Stimulated activated CD4-positive, alpha-beta T cell treated with anti-CD3 and anti-CD28 coated beads, Interleukin-4, amount 100 ng/mL, for 4 hours (primary cell): ENCODE measurements at regions not wholly inside any gene's neighbourhood (a gene's known extent, or its start where the extent isn't known, plus 50 kb on each side); places are given as distances from the start of the nearest gene placed in this dataset.

Source experiments
- DNase-seq, 2 experiments: peaks; one replicate each; pipeline ENCODE4 v3.0.0-alpha.2; 2020

DNA sequence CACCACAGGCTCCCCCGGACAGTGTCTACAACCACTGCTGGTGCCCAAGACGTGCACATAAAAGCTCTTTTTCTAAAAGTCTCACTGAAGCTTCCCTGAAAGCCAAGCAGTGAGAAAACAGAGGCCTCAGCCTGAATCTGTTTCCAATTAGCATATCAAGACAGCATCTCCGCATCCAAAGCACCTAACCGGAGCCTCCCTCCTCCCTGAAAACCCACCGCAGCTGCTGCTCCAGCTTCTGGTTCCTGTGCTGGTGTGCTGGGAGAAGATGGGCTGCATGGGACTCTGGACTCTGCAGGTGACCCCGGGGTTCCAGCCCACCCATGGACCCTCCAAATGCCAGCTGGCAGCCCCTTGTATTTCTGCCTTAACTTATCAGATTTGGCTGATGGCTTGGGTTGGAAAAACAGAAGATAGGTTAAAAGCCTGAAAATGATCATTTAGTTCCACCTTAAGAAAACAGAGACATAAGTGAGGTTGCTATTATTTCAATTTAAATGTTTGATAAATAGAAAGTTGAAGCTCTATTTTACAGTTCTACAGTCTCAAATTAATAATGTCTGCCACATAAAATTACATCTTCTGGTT lies 103.3 kb downstream of the TMEM18 start:
- no peak for DNase-seq

DNA sequence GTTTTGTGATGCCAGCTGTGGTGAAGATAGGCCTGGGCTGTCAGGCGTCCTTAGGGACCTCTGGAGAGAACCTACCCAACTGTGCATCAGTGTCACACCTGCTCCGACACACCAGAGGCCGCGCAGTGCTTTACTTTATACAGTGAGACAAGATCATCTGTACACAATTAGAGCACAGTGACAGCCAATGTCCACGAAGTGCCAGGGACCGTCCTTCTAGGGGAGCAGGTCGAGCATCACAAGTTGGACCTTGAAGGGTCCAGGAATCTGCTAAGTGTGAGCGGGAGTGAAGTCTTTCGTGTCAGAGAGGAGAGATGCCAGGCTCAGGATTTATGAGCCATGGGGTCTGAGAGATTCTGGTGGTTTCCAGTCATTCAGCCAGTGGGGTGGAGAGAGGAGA lies 104.2 kb downstream of the TMEM18 start:
- DNase-seq, result no peak

DNA sequence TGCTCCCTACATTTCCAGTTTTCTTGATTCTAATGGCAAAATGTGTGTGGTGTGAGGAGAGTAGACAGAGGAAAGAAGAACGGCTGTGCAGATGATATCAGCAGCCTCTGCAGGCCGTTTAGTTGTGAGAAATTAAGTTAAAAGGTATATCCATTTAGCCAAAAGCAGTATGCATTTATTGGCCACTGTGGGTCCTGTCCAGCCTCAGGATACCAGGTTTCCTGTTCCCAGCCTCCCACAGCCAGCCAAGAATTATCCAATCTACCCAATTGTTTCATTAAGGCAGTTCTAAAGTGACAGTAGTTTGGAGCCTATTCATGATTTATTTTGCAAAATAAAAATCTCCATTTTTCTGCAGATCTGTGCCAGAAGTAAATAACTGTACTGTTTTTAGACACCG lies 107.5 kb downstream of the TMEM18 start:
- no peak for DNase-seq

GRCh38 chr2:568639-569235 lies 108.5 kb downstream of the TMEM18 start:
- no peak for DNase-seq

GRCh38 chr2:567865-568638 lies 109.2 kb downstream of the TMEM18 start:
- no peak for DNase-seq

DNA sequence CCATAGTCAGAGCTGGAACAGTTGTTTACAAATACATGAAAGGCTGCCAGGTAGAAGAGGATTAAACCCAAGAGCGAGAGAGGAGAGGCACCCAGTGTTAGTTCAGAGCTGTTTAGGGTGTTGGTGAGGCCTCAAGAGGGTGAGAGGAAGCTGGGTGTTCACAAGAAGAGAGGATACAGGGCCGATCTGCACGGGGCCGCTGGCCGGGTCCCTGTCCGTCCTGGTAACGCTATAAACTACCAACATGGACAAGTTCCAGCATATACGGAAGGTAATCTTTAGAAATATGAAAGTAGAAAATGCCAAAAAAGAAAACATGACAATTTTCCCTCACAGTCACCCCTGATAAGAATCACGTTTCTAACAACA lies 109.7 kb downstream of the TMEM18 start:
- DNase-seq, result no peak

DNA sequence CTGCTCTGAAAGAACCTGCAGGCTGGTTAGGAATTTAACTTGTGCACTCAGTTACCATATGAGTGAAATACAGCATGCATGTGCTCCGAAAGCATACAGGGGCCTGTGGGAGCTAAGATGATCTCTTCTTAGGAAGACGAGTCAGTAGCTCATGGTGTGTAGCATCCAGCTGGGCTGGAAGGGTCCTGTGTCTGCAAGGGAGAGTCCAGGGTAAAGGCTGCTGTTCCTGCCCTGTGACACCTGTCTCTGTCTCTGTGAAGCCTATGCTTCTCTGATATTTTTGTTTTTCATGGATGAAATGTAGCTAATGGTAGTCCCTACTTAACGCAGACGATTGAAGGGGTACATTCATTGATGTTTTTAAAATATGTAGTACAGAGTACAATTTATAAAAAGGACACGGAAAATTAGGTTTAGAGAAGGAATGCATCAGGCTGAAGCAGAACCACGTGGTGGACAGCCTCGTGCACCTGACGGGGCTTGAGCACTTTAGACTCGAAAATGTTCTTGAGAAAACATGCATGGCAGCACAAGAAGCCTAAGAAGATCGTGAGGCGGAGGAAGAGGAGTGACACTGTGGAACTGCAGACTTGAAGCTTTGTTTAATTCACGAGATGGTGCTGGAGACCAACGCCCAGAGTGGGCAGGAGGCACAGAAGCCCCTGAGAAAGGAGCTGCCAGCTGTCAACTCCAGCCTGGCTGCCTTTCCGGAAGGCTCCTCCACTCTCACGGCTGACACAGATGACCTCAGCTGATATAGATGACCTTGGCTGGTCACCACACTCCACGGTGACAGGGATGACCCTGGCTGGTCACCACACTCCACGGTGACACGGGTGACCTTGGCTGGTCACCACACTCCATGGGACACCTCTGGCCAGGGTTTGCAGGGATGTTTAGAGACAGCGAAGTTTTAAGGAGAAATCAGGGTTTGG lies 110.6 kb downstream of the TMEM18 start:
- no peak for DNase-seq

DNA sequence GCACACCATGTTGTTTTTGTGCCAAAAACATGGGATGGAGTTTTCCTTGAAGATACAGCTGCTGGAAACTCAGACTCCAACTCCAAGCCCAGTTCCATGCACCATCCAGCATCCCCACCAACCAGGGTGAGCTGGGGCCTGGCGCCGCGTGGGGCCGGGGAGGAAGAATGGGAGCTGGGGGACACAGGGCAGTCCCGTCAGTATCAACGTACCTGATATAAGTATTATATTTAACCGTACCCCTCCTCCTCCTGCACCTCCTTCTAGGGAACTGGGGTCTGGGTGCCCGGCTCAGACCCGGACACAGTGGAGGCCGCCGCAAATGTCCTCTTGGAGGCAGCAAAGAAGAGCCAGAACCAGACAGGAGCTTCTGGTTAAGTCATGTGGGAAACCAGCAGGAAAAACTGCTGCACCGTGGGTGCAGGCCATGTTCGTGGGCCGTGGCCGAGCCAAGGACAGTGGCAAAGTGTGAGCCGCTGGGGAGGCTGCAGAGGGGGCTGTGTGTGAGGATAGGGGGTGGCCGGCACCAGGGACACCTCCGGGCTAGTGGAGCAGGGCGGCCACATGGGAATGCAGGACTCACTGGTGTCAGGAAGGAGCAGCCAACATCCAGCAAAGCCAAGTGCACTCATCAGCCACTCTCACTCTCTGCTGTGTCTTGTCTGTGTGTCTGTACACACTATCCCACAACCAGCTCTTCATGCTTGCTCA lies 112.6 kb downstream of the TMEM18 start:
- no peak for DNase-seq

GRCh38 chr2:563512-563911 lies 113.7 kb downstream of the TMEM18 start:
- no peak for DNase-seq

DNA sequence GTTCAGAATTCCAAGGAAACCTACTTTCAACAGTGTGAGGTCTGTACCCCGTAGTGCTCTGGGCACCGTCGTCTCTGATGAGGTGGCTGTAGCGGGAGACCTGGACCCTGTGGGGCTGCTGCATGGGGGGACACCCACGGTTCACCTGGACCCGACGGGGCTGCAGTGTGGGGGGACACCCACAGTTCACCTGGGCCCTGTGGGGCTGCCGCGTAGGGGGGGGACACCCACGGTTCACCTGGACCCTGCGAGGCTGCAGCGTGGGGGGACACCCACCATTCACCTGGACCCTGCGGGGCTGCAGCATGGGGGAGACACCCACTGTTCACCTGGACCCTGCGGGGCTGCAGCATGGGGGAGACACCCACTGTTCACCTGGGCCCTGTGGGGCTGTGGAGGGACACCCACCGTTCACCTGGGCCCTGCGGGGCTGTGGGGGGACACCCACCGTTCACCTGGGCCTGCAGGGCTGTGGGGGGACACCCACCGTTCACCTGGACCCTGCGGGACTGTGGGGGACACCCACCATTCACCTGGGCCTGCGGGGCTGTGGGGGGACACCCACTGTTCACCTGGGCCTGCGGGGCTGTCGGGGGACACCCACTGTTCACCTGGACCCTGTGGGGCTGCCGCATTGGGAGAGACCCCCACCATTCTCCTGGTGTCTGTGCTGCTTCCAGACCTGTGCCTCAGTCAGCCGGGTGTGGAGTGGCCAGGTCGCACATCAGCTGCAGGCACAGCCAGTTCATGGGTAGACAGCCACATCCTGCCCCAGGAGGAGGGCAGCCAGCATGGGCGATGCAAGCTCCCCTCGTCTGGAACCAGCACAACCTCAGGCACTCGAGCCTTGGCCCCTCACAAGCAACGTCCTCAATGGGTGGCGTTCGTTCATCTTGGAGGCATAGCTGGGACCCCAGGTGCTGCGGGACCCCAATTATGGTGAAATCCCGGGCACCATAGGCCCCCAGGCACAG lies 114.5 kb downstream of the TMEM18 start:
- DNase-seq, result no peak

GRCh38 chr2:558879-559278 lies 118.3 kb downstream of the TMEM18 start:
- DNase-seq, result no peak

DNA sequence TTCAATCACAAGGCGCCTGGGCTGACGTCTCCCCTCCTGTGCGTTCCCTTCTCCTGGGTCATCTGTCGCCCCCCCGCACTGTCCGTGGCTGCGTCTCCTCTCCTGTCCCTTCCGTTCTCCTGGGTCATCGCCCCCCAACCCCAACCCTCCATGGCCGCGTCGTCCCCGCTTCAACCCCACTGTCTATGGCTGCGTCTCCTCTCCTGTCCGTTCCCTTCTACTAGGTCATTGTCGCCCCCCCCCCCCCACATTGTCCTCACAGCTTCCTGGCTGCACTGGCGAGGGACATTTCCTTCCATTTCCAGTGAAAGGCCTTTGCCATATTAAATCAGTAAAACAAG lies 118.9 kb downstream of the TMEM18 start:
- no peak for DNase-seq

DNA sequence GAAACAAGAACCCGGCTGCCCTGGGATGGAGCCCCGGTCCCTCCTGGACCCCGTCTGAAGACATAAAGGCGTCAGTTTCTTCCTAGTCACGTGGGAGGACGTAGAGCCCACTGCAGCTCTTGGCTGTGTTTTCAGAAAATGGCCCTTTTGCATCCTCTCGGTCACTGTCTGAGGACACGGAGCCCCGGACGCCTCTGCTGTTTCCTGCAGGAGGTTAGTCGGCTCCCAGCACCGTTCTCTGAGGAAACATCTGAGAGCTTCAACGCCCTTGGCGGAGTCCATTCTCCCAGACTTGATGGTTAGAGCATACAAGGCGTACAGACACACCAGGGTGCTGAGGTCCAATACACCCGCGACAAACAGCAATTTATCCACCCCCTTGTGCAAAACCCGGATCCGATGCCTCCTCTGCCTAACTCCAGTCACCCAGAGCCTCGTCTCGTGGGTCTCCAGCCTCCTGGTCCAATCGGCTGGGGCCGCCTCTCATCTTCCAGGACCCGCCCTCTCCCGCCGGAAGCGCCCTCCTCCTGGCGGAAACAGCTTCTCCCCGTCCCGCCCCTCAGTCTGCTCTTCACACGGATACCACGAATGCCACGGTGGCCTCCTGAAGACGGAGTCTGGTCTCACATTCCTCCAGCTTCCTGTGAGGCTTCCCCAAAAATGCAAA lies 119.4 kb downstream of the TMEM18 start:
- DNase-seq, result no peak

DNA sequence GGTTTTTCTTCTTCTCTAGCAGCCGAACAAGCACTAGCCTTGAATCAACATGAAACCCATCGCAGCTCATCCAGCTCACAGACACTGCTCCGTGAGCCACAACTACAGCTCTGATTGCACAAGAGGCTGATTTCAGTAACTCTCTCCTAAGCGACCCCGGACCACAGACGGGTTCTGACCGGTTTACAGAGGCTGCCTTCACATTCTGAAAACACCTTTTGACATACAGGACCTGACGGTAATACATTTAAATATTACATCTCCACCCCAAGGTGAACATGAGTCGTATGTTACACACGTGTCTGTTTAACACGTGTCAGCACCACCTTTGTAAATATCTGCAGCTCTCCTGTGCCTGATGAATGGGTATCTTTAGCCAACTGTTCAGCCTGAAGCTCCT lies 120.7 kb downstream of the TMEM18 start:
- no peak for DNase-seq

- no peak for DNase-seq
Measured at GRCh38 chr2:555164-555922, 121.9 kb downstream of the TMEM18 start.

DNA sequence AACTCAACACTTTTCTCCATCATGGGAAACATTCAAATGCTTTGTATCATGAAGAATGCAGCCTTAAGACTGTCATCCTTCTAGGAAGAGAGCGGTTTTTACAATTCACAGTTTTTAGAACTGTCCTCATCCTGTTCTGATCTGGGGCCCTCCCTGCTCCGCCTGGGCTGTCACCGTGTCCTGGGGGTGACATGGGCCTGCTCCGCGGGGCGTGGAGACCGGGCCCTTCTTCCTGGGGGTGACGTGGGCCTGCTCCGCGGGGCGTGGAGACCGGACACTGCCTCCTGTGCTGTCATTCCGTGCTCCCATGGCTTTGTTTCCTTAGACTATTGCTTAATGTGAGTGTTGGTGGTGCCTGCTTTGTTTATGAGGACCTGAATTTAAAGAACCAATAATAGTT lies 122.8 kb downstream of the TMEM18 start:
- DNase-seq, result no peak

GRCh38 chr2:552906-553305 lies 124.3 kb downstream of the TMEM18 start:
- no peak for DNase-seq

DNA sequence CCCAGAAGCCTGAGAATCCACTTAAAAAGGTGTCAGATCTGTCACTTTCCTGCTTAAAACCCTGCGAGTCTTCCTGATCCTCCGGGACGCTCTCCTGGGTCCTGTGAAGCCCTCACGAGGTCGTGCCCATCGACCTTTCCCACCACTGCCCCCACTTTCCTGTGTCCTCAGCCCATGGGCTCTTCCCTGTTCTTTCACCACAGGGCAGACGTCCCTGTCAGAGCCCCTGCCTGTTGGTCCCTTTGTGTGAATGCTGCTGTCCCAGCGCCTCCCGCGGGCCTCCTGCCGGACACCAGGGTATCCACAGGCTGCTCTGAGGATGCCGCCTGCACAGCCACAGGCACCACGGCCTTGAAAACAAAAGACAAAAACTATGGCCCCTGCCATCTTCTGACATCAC lies 125.6 kb downstream of the TMEM18 start:
- DNase-seq, result no peak

DNA sequence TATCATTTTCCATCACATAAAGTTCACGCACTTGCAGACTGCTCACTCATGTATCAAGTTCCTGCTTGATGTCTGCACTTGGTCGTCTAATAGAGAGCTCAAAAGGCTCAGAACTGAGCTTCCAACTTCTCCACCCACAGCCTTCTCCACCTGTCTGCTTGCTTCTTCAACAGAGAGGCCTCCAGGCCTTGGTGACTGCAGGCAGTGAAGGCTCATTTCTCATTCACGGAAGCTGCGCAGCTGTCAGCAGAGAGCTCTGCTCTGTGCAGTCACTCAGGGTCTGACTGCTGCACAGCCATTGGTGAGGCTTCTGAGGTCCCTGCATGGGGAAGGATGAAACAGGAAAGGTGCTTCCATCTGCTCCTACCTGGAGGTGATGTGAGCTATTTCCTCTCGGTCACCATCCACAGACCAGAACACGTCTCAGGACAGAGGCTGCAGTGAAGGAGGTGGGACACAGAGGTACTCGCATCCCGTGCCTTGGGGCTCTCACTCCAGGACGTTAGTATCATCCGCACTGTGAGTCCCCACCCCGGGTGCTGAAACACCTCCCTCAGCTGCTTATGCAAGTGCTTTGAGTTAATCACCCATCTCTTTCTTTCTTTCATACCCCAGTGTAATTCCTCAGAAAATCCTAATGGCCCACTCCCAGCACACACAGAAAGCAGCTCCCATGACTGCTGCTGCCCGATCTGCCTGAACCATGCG lies 126.2 kb downstream of the TMEM18 start:
- DNase-seq, result no peak
